Fibroblast of peridontal ligament (primary cell): ENCODE measurements at regions not wholly inside any gene's neighbourhood (a gene's known extent, or its start where the extent isn't known, plus 50 kb on each side); places are given as distances from the start of the nearest gene placed in this dataset.
"Not testable (repeated sequence)": the region's sequence is repeated elsewhere in the genome, so short reads cannot be mapped to it uniquely, and the experiment has no call there.

ENCODE experiments used
- DNase-seq: peaks from one replicate; pipeline ENCODE4 v3.0.0-alpha.2; 2010; ENCODE audit errors: extremely low read depth

DNA sequence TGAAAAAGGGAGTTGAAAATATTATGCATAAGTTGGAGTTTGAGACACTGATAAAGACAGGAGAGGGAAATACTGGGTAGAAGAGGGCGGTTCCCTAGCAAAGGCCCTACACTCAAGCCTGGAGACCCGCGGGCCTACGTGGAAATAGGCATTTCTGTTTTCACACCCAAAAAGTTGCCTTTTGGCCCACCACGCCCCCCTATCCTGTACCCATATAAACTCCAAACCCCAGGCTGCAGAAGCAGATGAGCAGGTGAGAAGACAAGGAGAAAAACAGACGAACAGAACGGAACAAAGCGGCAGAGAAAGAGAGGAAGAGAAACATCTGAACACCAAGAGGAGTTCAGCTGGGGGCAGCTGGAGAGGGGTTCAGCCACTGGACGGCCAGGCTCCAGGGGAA lies 177.9 kb downstream of the GALC start:
- no peak for DNase-seq

DNA sequence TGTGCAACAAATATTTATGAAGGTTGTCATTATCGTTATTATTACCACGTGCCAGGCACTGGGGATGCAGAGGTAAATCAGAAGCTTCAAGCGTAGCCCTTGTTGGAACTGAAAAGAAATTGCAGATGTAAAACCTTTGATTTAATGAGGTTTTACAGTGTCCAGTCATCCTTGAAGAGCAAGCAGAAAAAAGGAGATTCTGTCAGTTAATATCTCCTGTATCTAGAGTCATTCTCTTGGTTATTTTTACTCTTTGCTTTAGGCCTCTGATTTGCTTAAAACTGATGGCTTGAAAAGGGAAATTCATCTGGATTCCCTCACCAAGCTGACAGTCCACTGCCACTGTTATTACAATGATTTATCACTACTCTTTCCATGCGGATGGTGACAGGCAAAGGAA lies 179.3 kb downstream of the GALC start:
- no peak for DNase-seq

DNA sequence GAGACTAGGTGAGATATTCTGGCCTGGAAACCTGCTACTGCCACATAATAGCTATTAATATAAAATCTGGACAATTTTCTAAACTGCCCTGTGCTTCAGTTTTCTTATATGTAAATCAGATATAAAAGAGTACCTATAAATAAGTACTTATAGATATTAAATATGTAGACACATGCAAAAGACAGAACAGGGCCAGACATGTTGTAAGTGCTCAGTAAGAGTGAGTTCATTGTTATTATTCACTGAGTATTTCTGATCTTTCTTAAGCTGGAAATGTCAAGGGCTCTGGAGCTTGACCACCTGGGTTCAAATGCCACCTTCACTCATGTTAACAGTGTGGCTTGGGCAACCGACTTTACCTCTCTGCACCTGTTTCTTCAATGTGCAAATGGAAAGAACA lies 179.8 kb downstream of the GALC start:
- DNase-seq = no peak

DNA sequence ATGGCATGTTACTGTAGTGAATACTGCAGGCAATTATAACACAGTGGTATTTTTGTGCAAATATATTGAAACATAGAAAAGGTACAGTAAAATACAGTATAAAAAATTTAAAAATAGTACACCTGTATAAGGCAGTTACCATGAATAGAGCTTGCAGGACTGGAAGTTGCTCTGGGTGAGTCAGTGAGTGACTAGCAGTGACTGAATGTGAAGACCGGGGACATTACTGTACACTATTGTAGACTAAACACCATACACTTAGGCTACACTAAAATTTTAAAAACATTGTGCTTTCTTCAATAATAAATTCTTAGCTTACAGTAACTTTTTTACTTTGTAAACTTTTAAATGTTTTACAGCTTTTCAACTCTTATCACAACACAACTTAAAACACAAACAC lies 181.7 kb downstream of the GALC start:
- DNase-seq = no peak

DNA sequence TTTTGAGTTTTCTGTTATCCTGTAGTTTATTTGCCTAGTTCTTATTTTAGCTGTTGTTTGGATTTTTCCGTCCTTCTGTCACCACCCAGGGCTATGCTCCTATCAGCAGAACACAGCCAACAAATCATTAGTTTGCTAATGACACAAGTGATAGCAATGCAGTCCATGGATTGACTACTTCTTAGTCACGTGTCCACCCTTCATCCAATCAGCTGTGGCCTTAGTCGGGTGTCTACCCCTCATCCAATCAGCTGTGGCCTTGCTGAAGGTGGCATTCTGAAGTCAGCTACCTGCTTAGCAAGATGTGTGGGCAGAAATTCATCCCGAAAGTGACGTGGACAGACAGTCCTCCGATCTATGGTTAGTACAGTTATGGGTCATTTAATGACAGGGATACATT lies 182.3 kb downstream of the GALC start:
- no peak for DNase-seq

DNA sequence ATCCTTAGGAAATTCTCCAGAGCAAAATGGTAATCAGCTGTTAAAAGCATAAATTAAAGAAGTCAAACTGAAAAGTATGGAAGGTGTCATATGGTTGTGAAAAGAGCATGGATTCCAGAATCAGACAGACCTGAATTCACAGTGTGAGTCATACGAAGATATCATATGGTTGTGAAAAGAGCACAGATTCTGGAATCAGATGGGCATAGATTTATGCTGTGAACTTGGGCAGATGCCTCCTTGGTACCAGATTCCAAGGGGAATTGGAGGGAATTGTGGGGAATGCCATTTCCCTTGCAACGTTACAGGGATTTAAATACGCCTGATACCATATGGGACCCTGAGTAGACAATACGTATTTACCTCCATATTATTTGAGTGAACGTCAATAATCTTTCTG lies 183.7 kb downstream of the GALC start:
- DNase-seq = no peak

DNA sequence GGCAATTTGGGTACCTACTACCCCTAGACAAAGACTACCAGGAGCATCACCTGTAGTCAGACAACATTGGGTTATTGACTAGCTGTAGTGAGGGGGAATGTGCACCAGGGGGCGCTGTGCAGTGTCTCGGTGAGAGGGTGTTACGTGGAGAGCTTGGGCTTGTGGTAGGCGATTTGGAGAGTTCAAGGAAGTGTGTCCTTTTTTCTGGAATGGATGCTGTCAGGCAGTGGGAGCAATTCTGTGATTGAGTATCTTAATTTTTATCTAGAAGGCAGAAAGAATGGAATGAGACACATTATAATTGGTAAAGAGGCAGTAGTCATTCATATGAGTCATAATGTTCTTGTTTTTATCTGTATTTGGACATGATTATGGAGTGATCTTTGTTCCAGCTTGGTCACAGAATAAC lies 187.7 kb downstream of the GALC start:
- DNase-seq = peak; percentile 3

DNA sequence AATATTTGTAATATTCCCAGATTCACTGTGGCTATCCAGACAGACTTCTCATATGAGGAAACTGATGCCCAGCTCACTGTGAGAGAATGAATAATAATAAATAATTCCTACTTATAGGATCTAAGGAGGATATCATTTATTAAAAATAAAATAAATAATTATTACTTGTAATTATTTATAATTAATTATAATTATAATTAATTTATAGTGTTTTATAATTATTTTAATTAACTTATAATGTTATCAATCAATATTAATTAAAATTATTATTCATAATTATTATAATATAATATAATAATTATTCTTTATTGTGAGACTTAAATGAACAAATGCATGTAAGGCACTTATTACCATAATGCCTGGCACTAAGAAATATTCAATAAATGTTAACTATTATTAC lies 192.8 kb downstream of the GALC start:
- DNase-seq = no peak

DNA sequence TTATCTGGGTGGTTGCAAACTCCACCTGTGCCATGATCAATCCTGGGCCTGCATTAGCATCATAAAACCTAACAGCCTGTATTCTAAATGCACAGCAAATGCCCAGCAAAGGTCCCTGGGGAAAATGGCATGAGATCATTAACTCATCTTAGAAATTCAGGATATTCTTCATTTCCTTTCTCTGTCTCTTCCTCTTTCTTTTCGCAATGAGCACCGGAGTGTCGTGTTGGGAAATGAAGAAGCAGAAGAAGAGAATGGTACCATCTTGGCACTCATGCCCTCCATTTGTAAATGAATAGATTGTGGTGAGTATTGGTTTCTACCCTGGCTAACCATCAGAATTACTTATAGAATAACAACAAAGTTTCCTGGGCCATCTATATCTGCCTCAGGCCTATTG lies 193.6 kb downstream of the GALC start:
- DNase-seq = no peak

DNA sequence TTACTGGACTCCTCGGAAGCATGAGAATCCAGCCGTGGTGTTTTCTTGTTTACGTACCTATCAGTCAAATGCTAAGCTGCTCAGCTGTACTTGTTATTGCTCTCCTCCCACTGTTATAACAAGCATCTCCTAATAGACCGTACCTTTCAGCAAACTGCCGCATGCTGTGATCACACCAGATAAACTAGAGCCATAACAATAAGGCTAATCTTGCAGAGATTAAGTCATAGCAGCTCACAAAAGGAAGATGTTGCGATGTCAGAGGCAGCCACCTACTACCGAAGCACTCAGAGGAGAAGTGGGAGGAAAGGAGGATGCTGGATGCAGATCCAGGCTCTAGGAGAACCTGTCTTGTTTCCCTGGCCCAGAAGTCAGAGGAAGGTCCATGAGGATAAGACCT lies 196.0 kb downstream of the GALC start:
- no peak for DNase-seq

DNA sequence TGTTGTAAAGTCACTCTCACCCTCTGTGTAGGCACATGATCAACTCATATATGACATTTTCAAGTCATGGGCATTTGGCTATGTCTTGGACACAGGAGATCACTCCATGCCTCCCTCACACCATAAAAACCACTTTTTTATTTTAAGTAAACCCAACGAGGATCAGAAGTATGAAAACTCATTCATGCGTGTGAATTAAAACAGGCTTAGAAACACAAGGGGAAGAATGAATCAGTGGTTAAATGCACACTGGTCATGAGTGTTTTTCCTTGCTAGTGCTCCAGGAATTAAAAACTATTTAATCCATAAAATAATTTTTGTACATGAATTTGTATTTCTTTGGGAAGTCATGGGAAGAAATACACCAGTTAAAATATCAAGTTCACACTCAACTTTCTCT lies 198.4 kb downstream of the GALC start:
- DNase-seq = no peak

DNA sequence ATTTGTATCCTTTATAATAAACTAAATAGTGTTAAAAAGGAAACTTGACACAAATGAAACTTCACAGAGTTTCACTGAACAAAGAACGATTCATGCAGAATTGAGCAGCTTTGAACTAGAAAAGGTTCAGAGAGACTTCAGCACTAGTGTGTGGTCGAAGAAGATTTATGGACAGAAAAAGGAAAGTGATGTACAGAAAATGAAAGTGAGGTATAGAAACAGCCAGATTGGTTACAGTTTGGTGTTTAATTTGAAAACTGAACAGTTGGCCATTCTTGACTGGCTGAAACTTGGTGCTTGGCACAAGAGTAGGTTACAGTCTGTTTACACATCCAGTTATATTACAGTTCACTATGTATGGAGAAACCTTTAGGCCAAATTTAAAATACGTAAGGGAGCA lies 207.1 kb downstream of the GALC start:
- DNase-seq = no peak

DNA sequence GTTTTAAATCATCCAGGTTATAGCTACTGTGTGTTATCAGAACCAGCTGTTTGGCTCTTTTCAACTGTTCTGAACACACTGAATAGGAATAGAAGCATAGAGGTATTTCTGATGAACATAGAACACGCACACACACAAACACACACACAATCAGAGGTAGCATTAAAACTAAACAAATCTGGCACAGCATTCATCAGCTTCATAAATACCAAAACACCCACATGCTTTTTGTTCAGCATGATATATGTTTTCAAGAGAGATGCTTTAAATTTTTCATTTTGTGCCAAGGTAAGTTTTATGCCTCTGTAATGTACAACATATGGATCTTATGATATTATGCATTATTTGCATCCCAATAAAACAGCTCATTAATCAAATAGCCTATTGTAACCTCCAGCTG lies 208.6 kb downstream of the GALC start:
- no peak for DNase-seq

DNA sequence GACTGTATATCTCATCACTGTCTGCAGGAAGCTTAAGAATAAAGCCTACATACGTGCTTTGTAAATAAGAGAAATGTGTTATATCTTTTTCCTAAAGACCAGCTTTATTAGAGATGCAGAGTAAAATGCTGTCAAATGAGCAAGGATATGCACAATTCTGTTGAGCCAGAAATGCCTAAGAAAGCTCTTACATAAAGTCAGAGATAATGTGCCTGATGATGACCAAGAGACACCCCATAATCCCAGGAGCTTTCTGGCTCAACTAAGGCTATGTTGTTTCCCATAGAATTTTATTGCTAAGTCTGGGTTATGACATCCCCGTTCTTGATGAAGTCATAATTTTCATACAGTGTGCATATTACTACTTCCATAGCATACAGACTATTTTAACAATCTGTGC lies 209.9 kb downstream of the GALC start:
- no peak for DNase-seq

DNA sequence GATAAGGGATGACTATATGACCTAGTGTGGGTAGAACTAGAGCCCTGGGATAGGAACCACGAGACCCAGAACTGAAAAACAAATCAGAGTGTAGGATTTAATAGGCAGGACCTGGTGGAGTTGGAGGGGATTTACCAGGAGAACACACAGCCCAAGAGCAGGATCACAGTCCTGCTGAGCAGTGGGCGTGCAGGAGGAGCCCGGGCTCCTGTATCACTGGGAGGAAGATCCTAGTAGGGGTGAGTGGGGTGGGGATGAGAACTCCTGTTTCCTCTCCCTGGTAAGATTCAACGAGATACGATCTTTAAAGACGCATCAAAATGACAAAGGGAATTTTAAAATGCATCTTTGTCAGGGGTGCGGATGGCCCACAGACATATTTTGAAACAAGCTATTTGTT lies 220.1 kb downstream of the GALC start:
- DNase-seq = no peak

DNA sequence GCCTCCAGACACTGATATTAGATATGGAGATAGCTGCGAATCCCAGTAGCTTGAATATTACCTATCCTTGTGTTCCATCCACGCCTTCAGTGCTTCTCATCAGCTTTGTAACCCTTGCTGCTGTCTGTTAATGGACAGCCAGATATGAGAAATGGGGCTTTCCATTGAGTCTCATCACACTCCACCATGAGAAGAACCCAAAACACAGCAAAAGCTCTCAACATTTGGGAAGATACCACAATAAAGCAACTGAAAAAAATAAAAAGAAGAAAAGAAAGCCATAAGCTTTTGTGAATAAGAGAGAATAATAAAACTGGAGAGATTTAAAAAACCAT lies 225.4 kb downstream of the GALC start:
- DNase-seq = no peak

DNA sequence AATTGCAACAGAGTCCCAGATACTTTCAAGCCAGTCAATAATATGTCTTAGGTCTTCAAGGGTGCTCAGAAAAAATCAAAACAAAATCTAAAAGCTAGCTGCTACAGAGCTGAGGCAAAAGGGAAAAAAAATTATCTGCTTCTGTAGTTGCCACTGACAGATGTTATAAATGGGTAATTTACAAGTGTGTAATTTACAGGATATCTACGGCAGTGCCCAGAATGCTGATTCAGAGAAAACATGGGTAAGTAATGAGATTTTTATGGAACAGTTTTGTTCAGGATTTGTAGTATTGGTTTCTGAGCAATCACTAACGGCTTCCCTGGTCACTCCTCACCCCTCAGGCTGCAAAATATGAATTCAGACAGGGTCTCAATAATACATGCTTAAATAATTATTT lies 234.1 kb downstream of the GALC start:
- DNase-seq = no peak

DNA sequence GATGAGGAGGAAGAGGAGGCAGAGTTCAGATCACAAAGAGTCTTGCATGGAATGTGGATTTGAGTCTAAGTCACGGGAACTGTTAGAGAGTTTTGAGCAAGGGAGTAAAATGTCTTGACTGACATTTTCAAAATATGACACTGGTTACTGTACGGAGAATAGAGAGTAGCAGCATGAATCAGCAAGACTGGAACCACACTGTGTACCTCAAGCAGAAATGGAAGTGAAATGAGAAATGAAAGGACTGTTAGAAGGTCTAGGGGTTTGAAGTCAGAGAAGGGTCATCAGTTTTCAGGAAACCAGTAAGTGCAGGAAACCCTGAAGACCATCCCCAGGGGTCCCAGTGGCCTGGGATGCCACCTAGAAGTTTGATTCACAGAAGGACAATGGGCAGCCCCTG lies 236.3 kb downstream of the GALC start:
- no peak for DNase-seq

DNA sequence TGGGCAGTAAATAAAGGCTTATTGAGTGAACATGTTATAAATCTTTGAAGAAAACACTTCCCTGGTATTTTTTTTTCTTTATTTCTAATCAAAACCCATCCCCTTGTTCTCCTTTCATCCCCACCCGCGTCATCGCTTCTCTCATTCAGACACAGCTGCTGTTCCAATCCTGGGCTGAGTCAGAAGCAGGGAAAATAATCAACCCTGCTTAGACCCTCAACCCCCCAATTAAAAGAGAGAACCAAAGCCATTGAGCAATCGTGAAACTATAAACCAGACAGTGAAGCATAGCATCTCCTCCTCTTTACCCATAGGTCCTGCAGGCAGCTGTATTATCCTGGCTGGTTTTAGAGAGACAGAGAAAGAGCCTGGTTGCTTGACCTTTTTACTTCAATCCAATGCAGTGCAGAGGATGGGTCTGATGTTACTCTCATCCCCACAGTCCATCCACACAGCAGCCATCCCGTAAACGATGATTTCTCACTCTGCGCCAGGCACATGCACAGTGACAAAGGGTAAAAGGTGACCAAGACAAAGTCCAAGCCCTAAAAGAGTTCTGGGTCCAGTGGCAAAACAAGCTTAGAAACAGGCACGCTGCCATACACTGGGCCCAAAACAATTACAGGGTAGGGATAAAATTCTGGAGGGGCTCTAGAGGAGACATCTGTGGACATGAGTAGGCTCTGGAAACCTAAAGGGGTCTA lies 238.3 kb downstream of the GALC start:
- no peak for DNase-seq

DNA sequence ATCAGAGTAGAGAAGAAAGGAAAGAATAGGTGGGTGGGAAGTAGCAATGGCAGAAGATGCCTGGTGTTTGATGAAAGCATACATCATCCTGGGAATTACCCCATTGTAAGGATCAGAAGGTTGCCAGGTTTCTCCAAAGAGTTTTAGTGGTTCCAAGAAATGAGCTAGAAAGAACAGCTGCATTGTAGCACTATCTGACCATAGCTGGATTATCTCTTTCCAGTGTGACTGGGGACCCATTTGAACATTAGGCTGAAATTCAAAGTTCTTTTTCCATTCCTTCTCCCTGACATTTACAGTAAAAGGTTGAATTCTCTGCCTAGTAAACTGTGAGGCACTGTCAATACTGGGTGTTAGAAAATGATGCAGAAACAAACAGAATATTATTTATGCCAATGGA lies 244.4 kb downstream of the GALC start:
- no peak for DNase-seq

DNA sequence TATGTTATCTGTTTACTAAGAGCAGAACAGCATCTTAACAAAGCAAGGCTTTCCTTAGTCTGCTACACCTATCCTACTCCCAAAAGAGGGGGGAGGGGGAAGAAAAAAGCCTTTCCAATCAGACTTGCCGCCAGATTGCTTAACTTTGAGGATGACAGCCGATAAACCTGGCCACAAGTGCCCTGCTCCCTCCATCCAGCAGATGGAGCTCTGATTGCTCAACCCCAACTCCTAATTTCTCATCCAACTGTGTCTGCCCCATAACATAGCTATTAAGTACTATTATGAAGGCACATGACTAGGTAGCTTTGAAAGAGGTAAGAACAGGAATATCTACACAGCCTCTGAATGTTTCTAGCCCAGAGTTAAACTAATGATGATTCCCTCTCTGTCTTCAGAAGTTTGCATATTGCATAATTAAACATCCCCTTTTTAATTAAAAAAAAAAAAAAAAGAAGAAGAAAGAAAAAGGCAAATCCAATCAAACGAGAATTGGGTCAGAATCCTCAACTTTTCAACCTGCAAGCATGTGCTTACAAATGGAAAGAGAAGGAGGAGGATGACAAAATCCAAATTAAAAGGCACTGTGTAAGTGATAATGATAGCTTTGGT lies 247.4 kb downstream of the GALC start:
- peak; percentile 10 for DNase-seq

DNA sequence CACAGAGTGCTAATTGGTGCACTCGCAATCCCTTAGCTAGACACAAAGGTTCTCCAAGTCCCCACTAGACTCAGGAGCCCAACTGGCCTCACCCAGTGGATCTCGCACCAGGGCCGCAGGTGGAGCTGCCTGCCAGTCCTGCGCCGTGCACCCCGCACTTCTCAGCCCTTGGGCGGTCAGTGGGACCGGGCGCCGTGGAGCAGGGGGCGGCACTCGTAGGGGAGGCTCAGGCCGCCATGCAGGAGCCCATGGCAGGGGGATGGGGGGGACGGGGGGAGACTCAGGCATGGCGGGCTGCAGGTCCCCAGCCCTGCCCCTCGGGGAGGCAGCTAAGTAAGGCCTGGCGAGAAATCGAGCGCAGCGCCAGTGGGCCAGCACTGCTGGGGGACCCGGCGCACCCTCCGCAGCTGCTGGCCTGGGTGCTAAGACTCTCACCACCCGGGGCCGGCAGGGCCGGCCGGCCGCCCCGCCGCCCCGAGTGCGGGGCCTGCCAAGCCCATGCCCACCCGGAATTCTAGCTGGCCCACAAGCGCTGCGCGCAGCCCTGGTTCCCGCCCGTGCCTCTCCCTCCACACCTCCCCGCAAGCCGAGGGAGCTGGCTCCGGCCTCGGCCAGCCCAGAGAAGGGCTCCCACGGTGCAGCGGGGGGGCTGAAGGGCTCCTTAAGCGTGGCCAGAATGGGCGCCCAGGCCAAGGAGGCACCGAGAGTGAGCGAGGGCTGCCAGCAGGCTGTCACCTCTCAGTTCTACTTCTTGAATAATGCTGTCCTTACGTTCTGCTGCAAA lies 258.2 kb downstream of the GALC start:
- not testable (repeated sequence) for DNase-seq

DNA sequence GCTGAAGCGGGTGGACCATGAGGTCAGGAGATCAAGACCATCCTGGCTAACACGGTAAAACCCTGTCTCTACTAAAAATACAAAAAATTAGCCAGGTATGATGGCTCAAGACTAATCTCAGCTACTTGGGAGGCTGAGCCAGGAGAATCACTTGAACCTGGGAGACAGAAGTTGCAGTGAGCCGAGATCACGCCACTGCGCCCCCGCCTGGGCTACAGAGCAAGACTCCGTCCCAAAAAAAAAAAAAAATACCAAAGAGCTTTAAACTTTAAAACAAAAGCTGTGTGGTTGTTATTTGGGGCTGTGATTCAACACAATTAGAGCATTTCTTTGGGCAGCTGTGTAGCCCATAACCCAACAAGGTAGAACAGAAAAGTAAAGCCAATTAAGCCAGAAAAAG lies 259.9 kb downstream of the GALC start:
- DNase-seq = not testable (repeated sequence)
